Calu3 (cell line): ENCODE measurements at regions not wholly inside any gene's neighbourhood (a gene's known extent, or its start where the extent isn't known, plus 50 kb on each side); places are given as distances from the start of the nearest gene placed in this dataset.

Experiments used
- BruUV-seq: library from RNA; stranded (reverse); fragments of 400-500 nt; replicated peaks from 2 replicates; lab custom pipeline; 2021; lab: Mats Ljungman, UMichigan
- CTCF ChIA-PET: fragments of 300-600 bp; sonication (Branson Sonifier 250); formaldehyde crosslinking; loops from one replicate; lab custom pipeline; 2022; ENCODE audit warnings: antibody characterized with exemption; lab: Charles Lee
- DNase-seq: peaks from one replicate; pipeline ENCODE4 v3.0.0; 2022
- H3K27ac Mint-ChIP-seq: one replicate; pipeline ENCODE4 v1.8.0; 2022; ENCODE audit warnings: mixed read lengths; ENCODE audit not compliant: unreplicated experiment
- H3K27me3 Mint-ChIP-seq: one replicate; pipeline ENCODE4 v1.8.0; 2022; ENCODE audit warnings: mixed read lengths; ENCODE audit not compliant: unreplicated experiment
- H3K36me3 Mint-ChIP-seq: one replicate; pipeline ENCODE4 v1.8.0; 2022; ENCODE audit warnings: mild to moderate bottlenecking, moderate library complexity, mixed read lengths; ENCODE audit not compliant: insufficient read depth, unreplicated experiment
- H3K4me1 Mint-ChIP-seq: one replicate; pipeline ENCODE4 v1.8.0; 2022; ENCODE audit warnings: mild to moderate bottlenecking, low read depth, mixed read lengths; ENCODE audit not compliant: unreplicated experiment
- H3K4me3 Mint-ChIP-seq: one replicate; pipeline ENCODE4 v1.8.0; 2022; ENCODE audit warnings: mild to moderate bottlenecking, low read depth, moderate library complexity, mixed read lengths; ENCODE audit not compliant: unreplicated experiment
- H3K9me3 Mint-ChIP-seq: one replicate; pipeline ENCODE4 v1.8.0; 2022; ENCODE audit warnings: low read depth, mixed read lengths; ENCODE audit not compliant: unreplicated experiment
- intact Hi-C: fragments of 100-400 bp; cut with micrococcal nuclease; formaldehyde crosslinking; loops from one replicate; pipeline ENCODE4 v1.10.0; 2022; ENCODE audit not compliant: unreplicated experiment
- TF ChIP-seq, protein P1 (sequence below): fragments of 200-600 bp; IDR thresholded peaks from one replicate; pipeline ENCODE4 v1.8.0; 2022; ENCODE audit warnings: antibody characterized with exemption; ENCODE audit not compliant: unreplicated experiment

DNA sequence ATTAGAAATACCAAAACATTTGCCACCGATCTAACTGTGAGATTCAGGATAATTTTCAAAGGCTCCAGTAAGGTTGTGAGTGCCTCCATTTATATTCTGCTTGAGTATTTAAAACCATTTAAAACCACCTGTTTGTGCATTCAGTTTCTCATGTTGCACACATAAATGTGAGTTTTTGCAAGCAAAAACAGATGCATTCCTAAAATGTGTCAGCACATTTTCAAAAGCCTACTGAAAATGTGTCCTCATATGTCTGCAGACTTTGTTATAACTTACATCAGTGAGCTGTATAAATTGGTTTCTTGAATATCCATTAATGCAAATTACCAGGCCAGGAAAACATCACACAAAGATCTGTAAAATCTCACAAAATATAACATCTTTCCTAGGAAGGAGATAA, 676.6 kb upstream of the EPHA7 start:
- H3K4me1 Mint-ChIP-seq, result no peaks in the 10 kb centered on the region
- DNase-seq, result no peak
- CTCF ChIA-PET, result interaction anchor here (0.6 kb wide), 1 partner anchor 10 kb away, joined by 3 read pairs; no protein-coding TSS in a partner anchor
- no peaks in the 10 kb centered on the region for H3K27me3 Mint-ChIP-seq
- H3K36me3 Mint-ChIP-seq, result no peaks in the 10 kb centered on the region
- BruUV-seq, result no TSS peak
- H3K27ac Mint-ChIP-seq, result no peak overlapping the region
- H3K9me3 Mint-ChIP-seq, result peaks cover 6% of the 10 kb centered on the region
- TF ChIP-seq, protein P1, sequence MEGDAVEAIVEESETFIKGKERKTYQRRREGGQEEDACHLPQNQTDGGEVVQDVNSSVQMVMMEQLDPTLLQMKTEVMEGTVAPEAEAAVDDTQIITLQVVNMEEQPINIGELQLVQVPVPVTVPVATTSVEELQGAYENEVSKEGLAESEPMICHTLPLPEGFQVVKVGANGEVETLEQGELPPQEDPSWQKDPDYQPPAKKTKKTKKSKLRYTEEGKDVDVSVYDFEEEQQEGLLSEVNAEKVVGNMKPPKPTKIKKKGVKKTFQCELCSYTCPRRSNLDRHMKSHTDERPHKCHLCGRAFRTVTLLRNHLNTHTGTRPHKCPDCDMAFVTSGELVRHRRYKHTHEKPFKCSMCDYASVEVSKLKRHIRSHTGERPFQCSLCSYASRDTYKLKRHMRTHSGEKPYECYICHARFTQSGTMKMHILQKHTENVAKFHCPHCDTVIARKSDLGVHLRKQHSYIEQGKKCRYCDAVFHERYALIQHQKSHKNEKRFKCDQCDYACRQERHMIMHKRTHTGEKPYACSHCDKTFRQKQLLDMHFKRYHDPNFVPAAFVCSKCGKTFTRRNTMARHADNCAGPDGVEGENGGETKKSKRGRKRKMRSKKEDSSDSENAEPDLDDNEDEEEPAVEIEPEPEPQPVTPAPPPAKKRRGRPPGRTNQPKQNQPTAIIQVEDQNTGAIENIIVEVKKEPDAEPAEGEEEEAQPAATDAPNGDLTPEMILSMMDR, result no peak
- no peak overlapping the region for H3K4me3 Mint-ChIP-seq
- intact Hi-C loops, result no loop called here

- Mint-ChIP-seq H3K27ac (no peak overlapping the region), H3K4me3 (no peak overlapping the region), H3K36me3 (no peaks in the 10 kb centered on the region), H3K27me3 (no peaks in the 10 kb centered on the region), H3K9me3 (peaks cover 6% of the 10 kb centered on the region), H3K4me1 (no peaks in the 10 kb centered on the region)
- intact Hi-C loops, result no loop called here
- CTCF ChIA-PET, result no interaction called here
- TF ChIP-seq, protein P1, result no peak
- DNase-seq, result no peak
- BruUV-seq, result no TSS peak
Measured at GRCh38 chr6:94089941-94090340, 670.6 kb upstream of the EPHA7 start.

GRCh38 chr6:94088870-94089269, 669.5 kb upstream of the EPHA7 start:
- Mint-ChIP-seq H3K4me1 (no peaks in the 10 kb centered on the region), H3K27me3 (no peaks in the 10 kb centered on the region), H3K4me3 (no peak overlapping the region), H3K27ac (no peak overlapping the region), H3K36me3 (no peaks in the 10 kb centered on the region), H3K9me3 (no peaks in the 10 kb centered on the region)
- no TSS peak for BruUV-seq
- no peak for DNase-seq
- TF ChIP-seq, protein P1, result no peak
- intact Hi-C loops, result no loop called here
- CTCF ChIA-PET, result no interaction called here

GRCh38 chr6:94074764-94075163, 655.4 kb upstream of the EPHA7 start:
- Mint-ChIP-seq H3K27ac (no peak overlapping the region), H3K9me3 (no peaks in the 10 kb centered on the region), H3K36me3 (no peaks in the 10 kb centered on the region), H3K4me3 (no peak overlapping the region), H3K4me1 (no peaks in the 10 kb centered on the region), H3K27me3 (no peaks in the 10 kb centered on the region)
- intact Hi-C loops, result no loop called here
- CTCF ChIA-PET, result no interaction called here
- TF ChIP-seq, protein P1, result no peak
- no TSS peak for BruUV-seq
- DNase-seq, result no peak
